H9 (cell line): ENCODE measurements at regions not wholly inside any gene's neighbourhood (a gene's known extent, or its start where the extent isn't known, plus 50 kb on each side); places are given as distances from the start of the nearest gene placed in this dataset.

Experiments used
- DNase-seq: peaks from one replicate; pipeline ENCODE4 v3.0.0-alpha.2; 2017
- H2AFZ ChIP-seq: one replicate; pipeline ENCODE4 v1.6.1; 2013; ENCODE audit warnings: mild to moderate bottlenecking, low read length, control low read depth, moderate library complexity
- H2AK5ac ChIP-seq: 2 replicates; pipeline ENCODE4 v1.6.1; 2013; ENCODE audit warnings: low read length, control low read depth, mixed read lengths; ENCODE audit not compliant: insufficient read length
- H2BK120ac ChIP-seq: one replicate; pipeline ENCODE4 v1.6.1; 2013; ENCODE audit warnings: low read depth, mild to moderate bottlenecking, low read length, control low read depth, inconsistent platforms; ENCODE audit not compliant: poor library complexity, severe bottlenecking
- H2BK12ac ChIP-seq: 2 replicates; pipeline ENCODE4 v1.6.1; 2013; ENCODE audit warnings: low read length, control low read depth, mixed read lengths, low read depth; ENCODE audit not compliant: insufficient read length
- H2BK15ac ChIP-seq: 2 replicates; pipeline ENCODE4 v1.6.1; 2013; ENCODE audit warnings: low read depth, low read length, control low read depth
- H2BK20ac ChIP-seq: one replicate; pipeline ENCODE4 v1.6.1; 2013; ENCODE audit warnings: low read depth, mild to moderate bottlenecking, low read length, control low read depth, inconsistent platforms; ENCODE audit not compliant: poor library complexity, severe bottlenecking
- H2BK5ac ChIP-seq: 2 replicates; pipeline ENCODE4 v1.6.1; 2013; ENCODE audit warnings: low read length, control low read depth, mixed read lengths; ENCODE audit not compliant: insufficient read length
- H3K14ac ChIP-seq: 2 replicates; pipeline ENCODE4 v1.6.1; 2013; ENCODE audit warnings: low read length, control low read depth; ENCODE audit not compliant: insufficient read depth
- H3K18ac ChIP-seq: 2 replicates; pipeline ENCODE4 v1.6.1; 2013; ENCODE audit warnings: low read depth, mild to moderate bottlenecking, mixed read lengths, low read length, control low read depth; ENCODE audit not compliant: insufficient read length
- H3K23ac ChIP-seq: 2 replicates; pipeline ENCODE4 v1.6.1; 2013; ENCODE audit warnings: low read length, control low read depth, mixed read lengths, low read depth; ENCODE audit not compliant: insufficient read length
- H3K23me2 ChIP-seq: 2 replicates; pipeline ENCODE4 v1.6.1; 2013; ENCODE audit warnings: low read depth, mild to moderate bottlenecking, mixed read lengths, low read length, control low read depth; ENCODE audit not compliant: insufficient read length, poor library complexity, severe bottlenecking
- H3K27ac ChIP-seq: 2 replicates; pipeline ENCODE4 v1.5.1; 2013; ENCODE audit warnings: low read length, control low read depth, mixed read lengths, low read depth; ENCODE audit not compliant: insufficient read length
- H3K27me3 ChIP-seq: 2 replicates; pipeline ENCODE4 v1.6.1; 2013; ENCODE audit warnings: low read length, control low read depth, inconsistent platforms; ENCODE audit not compliant: insufficient read depth
- H3K4ac ChIP-seq: 2 replicates; pipeline ENCODE4 v1.6.1; 2013; ENCODE audit warnings: low read depth, mild to moderate bottlenecking, control low read depth, inconsistent platforms, low read length, moderate library complexity
- H3K4me1 ChIP-seq: 2 replicates; pipeline ENCODE4 v1.6.1; 2013; ENCODE audit warnings: low read length, control low read depth, inconsistent platforms; ENCODE audit not compliant: insufficient read depth
- H3K4me2 ChIP-seq: 2 replicates; pipeline ENCODE4 v1.6.1; 2013; ENCODE audit warnings: low read length, control low read depth, mixed read lengths; ENCODE audit not compliant: insufficient read length, insufficient read depth
- H3K56ac ChIP-seq: 2 replicates; pipeline ENCODE4 v1.6.1; 2013; ENCODE audit warnings: low read depth, mild to moderate bottlenecking, mixed read lengths, low read length, control low read depth; ENCODE audit not compliant: insufficient read length
- H3K79me1 ChIP-seq: 2 replicates; pipeline ENCODE4 v1.6.1; 2013; ENCODE audit warnings: low read depth, mild to moderate bottlenecking, moderate library complexity, low read length, control low read depth, inconsistent platforms; ENCODE audit not compliant: insufficient read depth, poor library complexity, severe bottlenecking
- H3K79me2 ChIP-seq: 2 replicates; pipeline ENCODE4 v1.6.1; 2013; ENCODE audit warnings: low read length, control low read depth, inconsistent platforms; ENCODE audit not compliant: insufficient read depth
- H3K9ac ChIP-seq: 2 replicates; pipeline ENCODE4 v1.6.1; 2013; ENCODE audit warnings: low read length, control low read depth, mixed read lengths; ENCODE audit not compliant: insufficient read length; ENCODE audit errors: extremely low read depth
- H3K9me3 ChIP-seq: one replicate; pipeline ENCODE4 v1.6.1; 2013; ENCODE audit warnings: low read depth, low read length, inconsistent platforms; ENCODE audit not compliant: control insufficient read depth
- H3T11ph ChIP-seq: one replicate; pipeline ENCODE4 v1.6.1; 2013; ENCODE audit warnings: mild to moderate bottlenecking, low read length, control low read depth, inconsistent platforms
- H4K20me1 ChIP-seq: one replicate; pipeline ENCODE4 v1.6.1; 2013; ENCODE audit not compliant: control insufficient read depth, insufficient read length, insufficient read depth
- H4K5ac ChIP-seq: 2 replicates; pipeline ENCODE4 v1.6.1; 2013; ENCODE audit warnings: low read depth, mild to moderate bottlenecking, mixed read lengths, low read length, control low read depth; ENCODE audit not compliant: insufficient read length
- H4K8ac ChIP-seq: replicated peaks from 2 replicates; pipeline ENCODE4 v1.6.1; 2013; ENCODE audit warnings: low read length, control low read depth, mixed read lengths, low read depth; ENCODE audit not compliant: insufficient read length
- H4K91ac ChIP-seq: 2 replicates; pipeline ENCODE4 v1.6.1; 2013; ENCODE audit warnings: low read depth, mild to moderate bottlenecking, moderate library complexity, mixed read lengths, low read length, control low read depth; ENCODE audit not compliant: insufficient read length
- H3K27ac Mint-ChIP-seq, 3 experiments: 2 replicates in 2 of 3; 3 replicates in 1 of 3; pipeline ENCODE4 v1.8.0; 2020 to 2021; ENCODE audit warnings: mixed read lengths in 3 of 3, mild to moderate bottlenecking in 1 of 3, moderate library complexity in 1 of 3
- H3K27me3 Mint-ChIP-seq: 2 replicates; pipeline ENCODE4 v1.8.0; 2021; ENCODE audit warnings: low read depth, mild to moderate bottlenecking, moderate library complexity, mixed read lengths
- H3K36me3 Mint-ChIP-seq, 3 experiments: 2 replicates in 2 of 3; 3 replicates in 1 of 3; pipeline ENCODE4 v1.8.0; 2020 to 2021; ENCODE audit warnings: low read depth in 3 of 3, mixed read lengths in 3 of 3; ENCODE audit not compliant: insufficient read depth in 1 of 3
- H3K4me1 Mint-ChIP-seq, 2 experiments: 2 replicates each; pipeline ENCODE4 v1.8.0; 2020; ENCODE audit warnings: mixed read lengths in 2 of 2
- H3K4me3 Mint-ChIP-seq, 2 experiments: 2 replicates in 1 of 2; 3 replicates in 1 of 2; pipeline ENCODE4 v1.8.0; 2020 to 2021; ENCODE audit warnings: mild to moderate bottlenecking in 2 of 2, mixed read lengths in 2 of 2, moderate library complexity in 1 of 2
- H3K9me3 Mint-ChIP-seq, 2 experiments: 2 replicates in 1 of 2; 3 replicates in 1 of 2; pipeline ENCODE4 v1.8.0; 2020; ENCODE audit warnings: mild to moderate bottlenecking in 2 of 2, mixed read lengths in 2 of 2, moderate library complexity in 1 of 2
- CTCF ChIP-seq: fragments of 200-600 bp; sonication (generic); conservative IDR thresholded peaks from 3 replicates; pipeline ENCODE4 v1.8.0; 2021; ENCODE audit warnings: antibody characterized with exemption, mild to moderate bottlenecking
- whole genome bisulfite sequencing: extraction: QIAGEN DNeasy Blood & Tissue Kit; methylation state at CpG from one replicate; pipeline ENCODE4 v1.1.7; 2013; ENCODE audit warnings: missing lambda C conversion rate, low lambda C conversion rate, mixed read lengths; ENCODE audit not compliant: insufficient read length; ENCODE audit errors: extremely low coverage; 5-methylcytosine and 5-hydroxymethylcytosine counted together

GRCh38 chr17:72212041-72212440 is 91.2 kb downstream of the SOX9 start:
- Histone ChIP-seq H3K56ac (no peak overlapping the region), H3K4me2 (no peak overlapping the region), H3K23me2 (no peaks in the 10 kb centered on the region), H3K23ac (no peak overlapping the region), H3K4ac (no peak overlapping the region), H2BK12ac (no peak overlapping the region), H3K14ac (no peak overlapping the region), H2BK20ac (no peak overlapping the region), H3K18ac (no peak overlapping the region), H2BK120ac (no peak overlapping the region), H2BK15ac (no peak overlapping the region), H3K79me1 (no peaks in the 10 kb centered on the region), H4K20me1 (no peaks in the 10 kb centered on the region), H4K91ac (no peak overlapping the region), H2BK5ac (no peak overlapping the region), H2AFZ (no peak overlapping the region), H3K27me3 (no peaks in the 10 kb centered on the region), H4K5ac (no peak overlapping the region), H3T11ph (no peak overlapping the region), H2AK5ac (no peak overlapping the region), H3K79me2 (no peaks in the 10 kb centered on the region), H3K27ac (no peak overlapping the region), H3K9me3 (no peaks in the 10 kb centered on the region), H3K9ac (no peak overlapping the region), H4K8ac (no peak overlapping the region), H3K4me1 (no peaks in the 10 kb centered on the region; the same call in 1 of the 2 replicates)
- Mint-ChIP-seq H3K9me3 (peaks cover 0 to 2% of the 10 kb centered on the region in 2 experiments; a peak in 2 of 5 replicates), H3K4me1 (peaks cover 13 to 23% of the 10 kb centered on the region in 2 experiments), H3K36me3 (no peaks in the 10 kb centered on the region), H3K27me3 (peaks cover 39% of the 10 kb centered on the region), H3K27ac (no peak overlapping the region), H3K4me3 (no peak overlapping the region)
- no CpG with 5 or more reads among the region's 5 CpGs for WGBS
- no peak for DNase-seq
- no peak for TF ChIP-seq CTCF
